IPS-15b (cell line): ENCODE measurements at regions not wholly inside any gene's neighbourhood (a gene's known extent, or its start where the extent isn't known, plus 50 kb on each side); places are given as distances from the start of the nearest gene placed in this dataset.

Experiments
- H3K27me3 ChIP-seq: one replicate; pipeline ENCODE4 v1.6.1; 2013; ENCODE audit warnings: low read length; ENCODE audit not compliant: control insufficient read depth, insufficient read depth
- H3K36me3 ChIP-seq: one replicate; pipeline ENCODE4 v1.6.1; 2013; ENCODE audit warnings: low read length; ENCODE audit not compliant: control insufficient read depth, insufficient read depth
- H3K4me1 ChIP-seq: one replicate; pipeline ENCODE4 v1.6.1; 2013; ENCODE audit warnings: mild to moderate bottlenecking, low read length; ENCODE audit not compliant: control insufficient read depth, insufficient read depth
- H3K4me3 ChIP-seq: one replicate; pipeline ENCODE4 v1.5.1; 2013; ENCODE audit warnings: low read depth, low read length
- H3K9ac ChIP-seq: one replicate; pipeline ENCODE4 v1.6.1; 2013; ENCODE audit warnings: low read depth, mild to moderate bottlenecking, low read length
- H3K9me3 ChIP-seq: one replicate; pipeline ENCODE4 v1.6.1; 2013; ENCODE audit warnings: mild to moderate bottlenecking, low read length; ENCODE audit not compliant: control insufficient read depth, insufficient read depth

GRCh38 chr11:38038777-38039176 is 1440.7 kb upstream of the RAG2 start:
- H3K4me1 ChIP-seq, result no peaks in the 10 kb centered on the region
- H3K9me3 ChIP-seq, result no peaks in the 10 kb centered on the region
- no peak overlapping the region for H3K4me3 ChIP-seq
- no peaks in the 10 kb centered on the region for H3K27me3 ChIP-seq
- no peaks in the 10 kb centered on the region for H3K36me3 ChIP-seq
- H3K9ac ChIP-seq, result no peak overlapping the region

DNA sequence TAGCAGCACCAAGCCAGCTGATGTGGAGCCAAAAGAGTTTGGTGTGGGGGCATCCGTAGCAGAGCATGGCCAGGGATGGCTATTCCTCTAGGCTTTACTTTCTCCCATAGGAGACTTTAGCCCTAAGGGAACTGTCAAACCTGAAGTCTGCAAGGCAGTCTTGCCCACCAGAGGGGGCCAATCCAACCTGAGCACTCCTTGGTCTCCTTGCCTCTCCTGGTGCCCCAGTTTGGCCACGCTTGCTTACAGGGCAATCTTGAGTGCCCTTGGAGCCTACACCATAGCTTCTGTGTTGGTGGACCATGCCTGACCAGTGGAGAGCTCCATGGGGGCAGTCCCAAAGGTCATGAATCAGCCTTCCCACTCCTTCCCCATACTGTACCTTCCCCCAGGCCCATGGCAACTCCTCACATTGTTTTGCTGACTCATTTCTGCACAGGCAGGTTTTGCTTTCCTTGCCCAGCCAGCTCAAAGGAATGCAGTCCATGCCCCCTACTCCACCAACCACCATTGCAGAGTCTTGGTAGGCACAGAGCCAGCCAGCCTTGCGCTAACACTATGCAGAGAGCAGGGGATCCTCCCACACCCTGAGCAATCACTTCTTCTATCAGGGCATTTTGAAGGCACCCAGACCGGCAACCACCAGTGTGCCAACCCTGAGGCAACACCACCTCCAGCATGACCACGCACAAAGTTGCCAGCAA is 1421.2 kb upstream of the RAG2 start:
- Histone ChIP-seq H3K9me3 (no peaks in the 10 kb centered on the region), H3K4me1 (no peaks in the 10 kb centered on the region), H3K36me3 (no peaks in the 10 kb centered on the region), H3K27me3 (no peaks in the 10 kb centered on the region), H3K4me3 (no peak overlapping the region), H3K9ac (no peak overlapping the region)

DNA sequence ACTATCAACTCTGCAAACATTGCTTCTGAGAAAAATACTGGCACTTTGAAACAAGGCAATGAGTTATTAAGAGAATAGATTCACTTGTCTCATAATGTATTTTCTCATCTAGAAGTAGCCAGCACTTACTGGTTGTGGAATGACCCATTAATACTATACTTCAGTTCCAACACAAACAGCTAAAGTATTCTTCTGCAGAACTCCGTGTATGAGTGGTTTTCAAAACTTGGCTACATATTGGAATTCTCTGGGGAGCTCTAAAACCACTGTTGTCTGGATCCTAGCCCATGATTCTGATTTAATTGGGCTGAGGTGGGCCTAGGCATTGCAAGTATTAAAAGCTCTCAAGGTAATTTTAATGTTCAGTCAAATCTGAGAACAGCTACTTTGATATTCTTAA is 1416.4 kb upstream of the RAG2 start:
- no peaks in the 10 kb centered on the region for H3K9me3 ChIP-seq
- no peak overlapping the region for H3K4me3 ChIP-seq
- H3K4me1 ChIP-seq, result no peaks in the 10 kb centered on the region
- no peak overlapping the region for H3K9ac ChIP-seq
- no peaks in the 10 kb centered on the region for H3K27me3 ChIP-seq
- no peaks in the 10 kb centered on the region for H3K36me3 ChIP-seq

- no peaks in the 10 kb centered on the region for H3K27me3 ChIP-seq
- no peaks in the 10 kb centered on the region for H3K9me3 ChIP-seq
- no peak overlapping the region for H3K9ac ChIP-seq
- H3K4me3 ChIP-seq, result no peak overlapping the region
- no peaks in the 10 kb centered on the region for H3K36me3 ChIP-seq
- H3K4me1 ChIP-seq, result no peaks in the 10 kb centered on the region
Observed at GRCh38 chr11:38013157-38013556, 1415.1 kb upstream of the RAG2 start.

DNA sequence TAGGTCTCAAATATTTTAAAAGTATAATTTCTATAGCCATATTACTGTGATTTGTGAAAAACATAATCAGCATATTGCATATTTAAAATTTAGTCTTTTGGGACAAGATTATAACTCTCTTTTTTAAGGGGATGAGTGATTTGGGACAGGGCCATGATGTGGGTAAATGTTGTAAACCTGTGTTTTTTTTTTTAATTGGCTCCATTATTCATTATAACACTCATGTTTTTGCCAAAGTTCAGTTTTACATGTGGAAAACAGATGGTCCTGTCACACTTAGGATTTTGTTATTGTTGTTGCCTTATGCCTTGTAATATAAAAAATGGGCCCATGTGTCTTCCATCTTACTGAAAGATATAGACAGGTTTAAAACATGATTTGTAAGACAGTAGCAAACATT is 1413.5 kb upstream of the RAG2 start:
- no peaks in the 10 kb centered on the region for H3K9me3 ChIP-seq
- H3K36me3 ChIP-seq, result no peaks in the 10 kb centered on the region
- H3K9ac ChIP-seq, result no peak overlapping the region
- no peak overlapping the region for H3K4me3 ChIP-seq
- no peaks in the 10 kb centered on the region for H3K27me3 ChIP-seq
- no peaks in the 10 kb centered on the region for H3K4me1 ChIP-seq

GRCh38 chr11:38009932-38010331 is 1411.9 kb upstream of the RAG2 start:
- no peaks in the 10 kb centered on the region for H3K4me1 ChIP-seq
- no peak overlapping the region for H3K4me3 ChIP-seq
- H3K9me3 ChIP-seq, result no peaks in the 10 kb centered on the region
- no peaks in the 10 kb centered on the region for H3K36me3 ChIP-seq
- H3K27me3 ChIP-seq, result no peaks in the 10 kb centered on the region
- H3K9ac ChIP-seq, result no peak overlapping the region

- Histone ChIP-seq H3K9me3 (no peaks in the 10 kb centered on the region), H3K27me3 (no peaks in the 10 kb centered on the region), H3K4me3 (no peak overlapping the region), H3K36me3 (no peaks in the 10 kb centered on the region), H3K9ac (no peak overlapping the region), H3K4me1 (no peaks in the 10 kb centered on the region)
Observed at GRCh38 chr11:38006466-38006865, 1408.4 kb upstream of the RAG2 start.

DNA sequence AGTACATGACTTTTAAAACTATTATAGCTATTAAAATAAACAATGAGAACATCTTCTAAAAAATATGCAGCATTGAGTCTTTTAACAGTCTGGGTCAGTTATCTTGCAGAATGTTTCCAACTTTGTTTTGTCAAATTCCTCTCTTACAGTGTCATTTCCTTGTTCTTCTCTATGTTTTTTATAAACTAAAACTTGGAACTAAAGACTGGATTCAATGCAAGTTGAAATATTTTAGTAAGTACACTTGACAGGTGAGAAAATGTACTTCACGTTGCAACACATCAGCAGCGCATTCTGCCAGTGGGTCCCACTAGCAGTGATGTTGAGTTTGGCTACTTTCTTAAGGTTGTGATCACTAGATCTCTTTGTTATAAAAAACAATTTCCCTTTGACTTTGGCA is 1407.6 kb upstream of the RAG2 start:
- no peak overlapping the region for H3K9ac ChIP-seq
- no peaks in the 10 kb centered on the region for H3K36me3 ChIP-seq
- no peak overlapping the region for H3K4me3 ChIP-seq
- no peaks in the 10 kb centered on the region for H3K4me1 ChIP-seq
- no peaks in the 10 kb centered on the region for H3K9me3 ChIP-seq
- no peaks in the 10 kb centered on the region for H3K27me3 ChIP-seq

GRCh38 chr11:37999171-37999570 is 1401.1 kb upstream of the RAG2 start:
- Histone ChIP-seq H3K36me3 (no peaks in the 10 kb centered on the region), H3K27me3 (no peaks in the 10 kb centered on the region), H3K9ac (no peak overlapping the region), H3K9me3 (no peaks in the 10 kb centered on the region), H3K4me1 (no peaks in the 10 kb centered on the region), H3K4me3 (no peak overlapping the region)

GRCh38 chr11:37995886-37996285 is 1397.8 kb upstream of the RAG2 start:
- Histone ChIP-seq H3K36me3 (no peaks in the 10 kb centered on the region), H3K9me3 (no peaks in the 10 kb centered on the region), H3K27me3 (no peaks in the 10 kb centered on the region), H3K4me3 (no peak overlapping the region), H3K4me1 (no peaks in the 10 kb centered on the region), H3K9ac (no peak overlapping the region)

DNA sequence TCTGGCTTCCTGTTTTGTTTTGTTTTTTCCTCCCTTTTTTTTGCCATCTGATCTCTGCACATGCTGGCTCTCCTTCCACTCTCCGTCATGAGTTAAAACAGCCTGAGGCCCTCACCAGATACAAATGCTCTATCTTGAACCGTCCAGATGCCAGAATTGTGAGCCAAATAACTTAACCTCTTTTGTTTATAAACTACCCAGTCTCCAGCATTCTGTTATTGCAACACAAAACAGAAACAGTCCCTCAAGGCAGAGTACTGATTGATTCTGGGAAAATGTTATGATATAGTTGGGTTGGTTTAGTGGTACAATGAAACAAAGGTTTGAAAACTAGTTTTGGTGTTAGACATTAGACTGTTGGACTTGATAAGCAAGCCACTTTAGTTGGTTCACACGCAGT is 1390.0 kb upstream of the RAG2 start:
- Histone ChIP-seq H3K9me3 (no peaks in the 10 kb centered on the region), H3K9ac (no peak overlapping the region), H3K27me3 (no peaks in the 10 kb centered on the region), H3K4me1 (no peaks in the 10 kb centered on the region), H3K4me3 (no peak overlapping the region), H3K36me3 (no peaks in the 10 kb centered on the region)

- H3K9me3 ChIP-seq, result no peaks in the 10 kb centered on the region
- H3K27me3 ChIP-seq, result no peaks in the 10 kb centered on the region
- no peaks in the 10 kb centered on the region for H3K4me1 ChIP-seq
- no peaks in the 10 kb centered on the region for H3K36me3 ChIP-seq
- no peak overlapping the region for H3K4me3 ChIP-seq
- no peak overlapping the region for H3K9ac ChIP-seq
Observed at GRCh38 chr11:37984991-37985390, 1387.0 kb upstream of the RAG2 start.
